Thoracic aorta (tissue), 2 donors: ENCODE measurements at regions not wholly inside any gene's neighbourhood (a gene's known extent, or its start where the extent isn't known, plus 50 kb on each side); places are given as distances from the start of the nearest gene placed in this dataset.

ENCODE experiments used
- ATAC-seq: fragments of 150-250 bp; one replicate; pipeline ENCODE4 v1.8.0; 2017; ENCODE audit warnings: low read depth; ENCODE audit not compliant: insufficient number of reproducible peaks, low FRiP score
- DNase-seq: peaks from one replicate; pipeline ENCODE4 v3.0.0-alpha.2; 2020; ENCODE audit warnings: low spot score
- H3K27ac ChIP-seq, 2 donors: fragments of 200-600 bp; sonication (generic); 1 replicate in 1 of 2; 2 replicates in 1 of 2; pipeline ENCODE4 v1.5.1; 2016; ENCODE audit warnings: mild to moderate bottlenecking in 2 of 2, moderate library complexity in 2 of 2
- H3K27me3 ChIP-seq: fragments of 200-600 bp; sonication (generic); replicated peaks from 2 replicates; pipeline ENCODE4 v1.6.0; 2016; ENCODE audit warnings: mild to moderate bottlenecking; ENCODE audit not compliant: insufficient read depth
- H3K36me3 ChIP-seq: fragments of 200-600 bp; sonication (generic); one replicate; pipeline ENCODE4 v1.5.1; 2016
- H3K4me1 ChIP-seq, 2 donors: fragments of 200-600 bp; sonication (generic); 1 replicate in 1 of 2; 2 replicates in 1 of 2; pipeline versions ENCODE4 v1.5.1 to v1.6.0; 2016; ENCODE audit warnings: low read depth in 2 of 2, mild to moderate bottlenecking in 1 of 2; ENCODE audit not compliant: control insufficient read depth in 1 of 2
- H3K4me3 ChIP-seq: fragments of 200-600 bp; sonication (generic); 2 replicates; pipeline ENCODE4 v1.5.1; 2016; ENCODE audit warnings: mild to moderate bottlenecking
- H3K9me3 ChIP-seq: fragments of 200-600 bp; sonication (generic); 2 replicates; pipeline ENCODE4 v1.5.1; 2016
- CTCF ChIP-seq: fragments of 200-600 bp; sonication (generic); IDR thresholded peaks from one replicate; pipeline ENCODE4 v1.5.1; 2019; ENCODE audit warnings: antibody characterized with exemption

- no peaks in the 10 kb centered on the region for H3K9me3 ChIP-seq
- H3K27ac ChIP-seq = no peak overlapping the region
- no peak overlapping the region for H3K4me3 ChIP-seq
- TF ChIP-seq CTCF = no peak
- DNase-seq (no peak), ATAC-seq (no peak)
- H3K27me3 ChIP-seq = no peaks in the 10 kb centered on the region
- H3K36me3 ChIP-seq = no peaks in the 10 kb centered on the region
- no peaks in the 10 kb centered on the region for H3K4me1 ChIP-seq
Measured at GRCh38 chr5:99379187-99379586, 450.4 kb upstream of the CHD1 start.

- Histone ChIP-seq H3K36me3 (no peaks in the 10 kb centered on the region), H3K27me3 (no peaks in the 10 kb centered on the region), H3K4me1 (no peaks in the 10 kb centered on the region), H3K27ac (no peak overlapping the region), H3K9me3 (no peaks in the 10 kb centered on the region), H3K4me3 (no peak overlapping the region)
- ATAC-seq (no peak), DNase-seq (no peak)
- TF ChIP-seq CTCF = no peak
Measured at GRCh38 chr5:99378443-99378842, 449.6 kb upstream of the CHD1 start.

GRCh38 chr5:99369797-99370593, 441.2 kb upstream of the CHD1 start:
- Histone ChIP-seq H3K9me3 (no peaks in the 10 kb centered on the region), H3K27ac (no peak overlapping the region), H3K36me3 (no peaks in the 10 kb centered on the region), H3K4me1 (no peaks in the 10 kb centered on the region), H3K4me3 (no peak overlapping the region), H3K27me3 (no peaks in the 10 kb centered on the region)
- TF ChIP-seq CTCF = no peak
- DNase-seq (no peak), ATAC-seq (no peak)

GRCh38 chr5:99368726-99369125, 439.9 kb upstream of the CHD1 start:
- no peak for DNase-seq
- no peaks in the 10 kb centered on the region for H3K27me3 ChIP-seq
- no peak overlapping the region for H3K4me3 ChIP-seq
- ATAC-seq = no peak
- no peaks in the 10 kb centered on the region for H3K9me3 ChIP-seq
- no peaks in the 10 kb centered on the region for H3K4me1 ChIP-seq
- H3K27ac ChIP-seq = no peak overlapping the region
- no peak for TF ChIP-seq CTCF
- H3K36me3 ChIP-seq = no peaks in the 10 kb centered on the region

GRCh38 chr5:99355881-99356280, 427.1 kb upstream of the CHD1 start:
- ATAC-seq (no peak), DNase-seq (no peak)
- H3K36me3 ChIP-seq = no peaks in the 10 kb centered on the region
- TF ChIP-seq CTCF = no peak
- H3K9me3 ChIP-seq = no peaks in the 10 kb centered on the region
- H3K4me3 ChIP-seq = no peak overlapping the region
- no peak overlapping the region for H3K27ac ChIP-seq
- no peaks in the 10 kb centered on the region for H3K4me1 ChIP-seq
- no peaks in the 10 kb centered on the region for H3K27me3 ChIP-seq
